ENCODE measurements at regions not wholly inside any gene's neighbourhood (a gene's known extent, or its start where the extent isn't known, plus 50 kb on each side); places are given as distances from the start of the nearest gene placed in this dataset.

GRCh38 chr13:103288114-103288513 lies 221.9 kb upstream of the SLC10A2 start:
- TF ChIP-seq CTCF (IDR thresholded peaks at IDR 0.05; ENCODE audit: low read length): no peak
- no peak for TF ChIP-seq EZH2 (IDR thresholded peaks at IDR 0.05; ENCODE audit: borderline replicate concordance, low read length)
